22Rv1 (cell line): ENCODE measurements at regions not wholly inside any gene's neighbourhood (a gene's known extent, or its start where the extent isn't known, plus 50 kb on each side); places are given as distances from the start of the nearest gene placed in this dataset.

Experiments
- H3K27ac ChIP-seq: fragments of 450-650 bp; 2 replicates; pipeline ENCODE4 v1.5.1; 2017
- CTCF ChIP-seq: fragments of 450-650 bp; IDR thresholded peaks from 2 replicates; pipeline ENCODE4 v1.5.1; 2017; ENCODE audit warnings: mild to moderate bottlenecking
- ZFX ChIP-seq: fragments of 450-650 bp; IDR thresholded peaks from 2 replicates; pipeline ENCODE4 v1.6.1; 2017; ENCODE audit warnings: antibody characterized with exemption, borderline replicate concordance

GRCh38 chrX:123080065-123080464 is 104.0 kb upstream of the GRIA3 start:
- H3K27ac ChIP-seq = no peak overlapping the region
- TF ChIP-seq CTCF = no peak

DNA sequence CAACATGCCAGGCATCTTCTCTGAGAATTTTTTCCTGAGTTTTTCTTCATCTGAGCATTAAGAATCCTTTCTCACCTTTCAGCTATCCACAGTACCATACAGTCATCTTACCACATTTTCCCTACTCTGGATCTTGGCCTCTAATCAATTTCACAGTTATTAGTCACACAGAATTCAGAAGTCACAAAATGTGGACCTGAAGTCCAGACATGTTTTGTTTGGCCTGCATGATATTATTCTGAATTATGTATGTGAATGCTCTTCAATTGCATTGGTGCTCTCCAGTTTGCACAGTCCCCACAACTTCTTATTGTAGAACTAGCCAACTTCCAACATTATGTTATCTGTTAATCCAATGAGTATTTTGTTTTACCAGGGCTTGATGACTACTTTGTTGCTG is 102.3 kb upstream of the GRIA3 start:
- no peak overlapping the region for H3K27ac ChIP-seq
- TF ChIP-seq CTCF = no peak
- no peak for TF ChIP-seq ZFX

DNA sequence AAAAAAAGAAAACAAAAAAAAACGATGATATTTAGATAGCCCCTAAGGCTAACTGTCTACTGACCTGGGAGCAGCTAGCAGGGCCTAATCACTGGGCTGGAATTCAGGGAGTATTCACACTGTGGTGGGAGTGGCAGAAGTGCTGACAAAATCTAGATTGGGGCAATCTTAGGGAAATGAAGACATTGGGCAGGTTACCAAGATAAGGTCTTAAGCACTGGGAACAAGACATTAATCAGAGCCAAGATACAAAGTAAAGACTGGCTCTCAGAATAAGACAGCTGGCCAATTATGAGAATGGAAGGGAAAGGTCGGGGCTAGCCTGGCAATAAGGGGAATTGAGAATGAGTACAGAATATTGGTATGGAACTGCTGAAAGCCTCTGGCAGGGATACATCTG is 100.2 kb upstream of the GRIA3 start:
- no peak for TF ChIP-seq CTCF
- TF ChIP-seq ZFX = no peak
- no peak overlapping the region for H3K27ac ChIP-seq

DNA sequence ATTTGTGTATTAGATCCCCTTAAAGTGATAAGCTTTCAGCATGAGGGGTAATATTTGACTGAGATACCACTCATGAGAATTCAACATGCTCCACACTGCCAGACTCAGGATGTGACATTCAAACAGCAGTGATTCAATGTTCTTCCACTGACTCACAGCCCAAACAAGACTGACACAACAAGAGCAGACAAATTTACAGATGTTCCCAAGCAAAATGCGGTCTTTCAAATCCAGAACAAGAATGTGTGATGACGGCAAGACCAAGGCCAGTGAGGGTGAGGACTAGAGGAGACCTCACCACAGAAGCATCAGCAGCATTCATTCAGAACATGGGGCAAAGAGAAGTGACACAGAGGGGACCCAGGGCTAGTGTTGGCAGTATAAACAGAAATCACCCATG is 99.3 kb upstream of the GRIA3 start:
- TF ChIP-seq CTCF (no peak), ZFX (no peak)
- no peak overlapping the region for H3K27ac ChIP-seq

DNA sequence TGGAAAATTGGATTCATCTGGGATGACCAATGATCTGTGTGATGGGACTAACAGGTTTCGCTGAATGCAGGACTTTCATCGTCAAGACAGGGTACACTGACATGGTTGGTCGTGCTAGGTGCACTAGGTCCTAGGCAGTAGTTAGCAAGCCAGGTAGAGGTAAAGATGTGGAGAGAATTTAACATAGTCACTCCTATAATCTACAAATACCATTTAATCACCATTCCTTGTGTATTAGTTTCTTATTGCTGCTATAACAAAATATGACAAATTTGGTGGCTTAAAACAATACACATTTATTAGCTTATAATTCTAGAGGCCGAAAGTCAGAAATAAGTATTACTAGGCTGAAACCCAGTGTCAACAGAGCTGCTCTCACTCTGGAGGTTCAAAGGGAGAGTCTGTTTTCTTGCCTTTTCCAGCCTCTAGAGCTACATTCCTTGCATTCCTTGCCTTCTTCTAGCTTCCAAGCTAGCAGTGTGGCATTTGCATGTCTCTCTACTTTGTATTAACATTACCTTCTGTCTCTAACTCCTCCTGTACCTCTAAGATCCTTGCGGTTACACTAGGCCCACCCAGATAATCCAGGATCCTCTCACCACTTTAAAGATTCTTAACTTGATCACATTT is 98.7 kb upstream of the GRIA3 start:
- TF ChIP-seq ZFX (no peak), CTCF (no peak)

DNA sequence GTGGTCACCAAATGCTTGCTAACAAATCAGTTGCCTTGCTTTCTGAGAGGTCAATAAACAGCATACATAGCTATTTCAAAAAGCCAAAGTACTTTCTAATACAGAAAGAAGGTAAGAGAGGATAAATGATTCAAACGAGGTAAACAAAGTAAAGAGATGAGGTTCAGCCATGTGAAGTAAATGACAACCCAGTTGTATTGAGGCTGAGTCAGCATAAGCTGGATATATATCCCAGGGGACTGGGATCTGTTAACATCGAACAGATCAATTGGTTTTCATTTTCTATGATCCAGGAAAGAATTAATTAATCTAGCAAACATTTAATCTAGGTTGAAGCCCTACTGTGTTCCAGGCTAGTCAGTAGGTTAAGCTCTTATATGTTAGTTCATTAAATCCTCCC is 97.3 kb upstream of the GRIA3 start:
- TF ChIP-seq CTCF = no peak
- no peak for TF ChIP-seq ZFX
- no peak overlapping the region for H3K27ac ChIP-seq

More for the DNA sequence above, 98.7 kb upstream of the GRIA3 start:
- no peak overlapping the region for H3K27ac ChIP-seq

DNA sequence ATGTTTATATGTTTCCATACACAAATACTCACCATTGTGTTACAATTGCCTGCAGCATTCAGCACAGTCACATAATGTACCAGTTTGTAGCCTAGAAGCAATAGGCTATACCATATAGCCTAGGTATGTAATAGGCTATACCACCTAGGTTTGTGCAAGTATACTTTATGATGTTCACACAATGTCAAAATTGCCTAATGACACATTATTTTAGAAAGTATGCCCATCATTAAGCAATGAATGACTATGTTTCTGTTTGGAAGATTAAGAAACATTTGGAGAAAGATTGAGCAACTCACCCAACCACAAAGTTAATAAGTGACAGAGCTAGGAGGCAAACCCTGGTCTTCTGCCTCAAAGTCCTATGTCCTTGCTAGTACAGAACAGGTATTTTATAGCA is 96.8 kb upstream of the GRIA3 start:
- no peak overlapping the region for H3K27ac ChIP-seq
- no peak for TF ChIP-seq ZFX

GRCh38 chrX:123088331-123088730 is 95.7 kb upstream of the GRIA3 start:
- TF ChIP-seq ZFX (no peak), CTCF (no peak)
- no peak overlapping the region for H3K27ac ChIP-seq
